ENCODE measurements at regions not wholly inside any gene's neighbourhood (a gene's known extent, or its start where the extent isn't known, plus 50 kb on each side); places are given as distances from the start of the nearest gene placed in this dataset.

DNA sequence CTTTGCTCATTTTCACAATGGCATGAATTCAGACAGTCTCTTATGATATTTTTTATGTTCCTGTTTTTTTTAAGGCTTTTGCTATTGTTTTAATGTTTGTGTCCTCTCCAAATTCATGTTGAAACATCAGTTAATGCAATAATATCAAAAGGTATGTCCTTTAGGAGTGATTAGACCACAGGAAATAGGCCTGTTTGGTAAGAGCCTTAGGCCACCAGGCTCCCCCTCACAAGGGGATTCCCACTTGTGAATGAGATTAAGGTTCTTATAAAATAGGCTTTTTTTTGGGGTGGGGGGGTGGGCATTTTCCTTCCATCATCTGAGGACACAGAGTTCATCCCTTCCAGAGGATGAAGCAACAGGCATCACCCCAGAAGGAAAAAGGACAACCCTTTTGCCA, 2074.2 kb upstream of the C9orf72 start:
- no peak for TF ChIP-seq POLR2A (conservative IDR thresholded peaks at IDR 0.05)
- TF ChIP-seq, protein P1, sequence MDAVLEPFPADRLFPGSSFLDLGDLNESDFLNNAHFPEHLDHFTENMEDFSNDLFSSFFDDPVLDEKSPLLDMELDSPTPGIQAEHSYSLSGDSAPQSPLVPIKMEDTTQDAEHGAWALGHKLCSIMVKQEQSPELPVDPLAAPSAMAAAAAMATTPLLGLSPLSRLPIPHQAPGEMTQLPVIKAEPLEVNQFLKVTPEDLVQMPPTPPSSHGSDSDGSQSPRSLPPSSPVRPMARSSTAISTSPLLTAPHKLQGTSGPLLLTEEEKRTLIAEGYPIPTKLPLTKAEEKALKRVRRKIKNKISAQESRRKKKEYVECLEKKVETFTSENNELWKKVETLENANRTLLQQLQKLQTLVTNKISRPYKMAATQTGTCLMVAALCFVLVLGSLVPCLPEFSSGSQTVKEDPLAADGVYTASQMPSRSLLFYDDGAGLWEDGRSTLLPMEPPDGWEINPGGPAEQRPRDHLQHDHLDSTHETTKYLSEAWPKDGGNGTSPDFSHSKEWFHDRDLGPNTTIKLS (IDR thresholded peaks at IDR 0.05; ENCODE audit: borderline replicate concordance, low read depth) = no peak
- no peak for TF ChIP-seq CBX5 (IDR thresholded peaks at IDR 0.05; ENCODE audit: borderline replicate concordance, low read depth)
- TF ChIP-seq, protein P2, sequence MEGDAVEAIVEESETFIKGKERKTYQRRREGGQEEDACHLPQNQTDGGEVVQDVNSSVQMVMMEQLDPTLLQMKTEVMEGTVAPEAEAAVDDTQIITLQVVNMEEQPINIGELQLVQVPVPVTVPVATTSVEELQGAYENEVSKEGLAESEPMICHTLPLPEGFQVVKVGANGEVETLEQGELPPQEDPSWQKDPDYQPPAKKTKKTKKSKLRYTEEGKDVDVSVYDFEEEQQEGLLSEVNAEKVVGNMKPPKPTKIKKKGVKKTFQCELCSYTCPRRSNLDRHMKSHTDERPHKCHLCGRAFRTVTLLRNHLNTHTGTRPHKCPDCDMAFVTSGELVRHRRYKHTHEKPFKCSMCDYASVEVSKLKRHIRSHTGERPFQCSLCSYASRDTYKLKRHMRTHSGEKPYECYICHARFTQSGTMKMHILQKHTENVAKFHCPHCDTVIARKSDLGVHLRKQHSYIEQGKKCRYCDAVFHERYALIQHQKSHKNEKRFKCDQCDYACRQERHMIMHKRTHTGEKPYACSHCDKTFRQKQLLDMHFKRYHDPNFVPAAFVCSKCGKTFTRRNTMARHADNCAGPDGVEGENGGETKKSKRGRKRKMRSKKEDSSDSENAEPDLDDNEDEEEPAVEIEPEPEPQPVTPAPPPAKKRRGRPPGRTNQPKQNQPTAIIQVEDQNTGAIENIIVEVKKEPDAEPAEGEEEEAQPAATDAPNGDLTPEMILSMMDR (IDR thresholded peaks at IDR 0.05 in 2 of 3, conservative IDR thresholded peaks at IDR 0.05 in 1 of 3; ENCODE audit: insufficient read depth in 2 of 3, low read depth in 1 of 3, low read length in 3 of 3) = no peak
- TF ChIP-seq ZNF134 (CRISPR knock-in tag; conservative IDR thresholded peaks at IDR 0.05) = no peak
- TF ChIP-seq NR2C2 (CRISPR knock-in tag; IDR thresholded peaks at IDR 0.05) = no peak
- TF ChIP-seq NR2C2 (tag; IDR thresholded peaks at IDR 0.05) = no peak
- no peak for TF ChIP-seq KLF6 (CRISPR knock-in tag; IDR thresholded peaks at IDR 0.05; ENCODE audit: borderline replicate concordance)
- TF ChIP-seq ETV5 (CRISPR knock-in tag; IDR thresholded peaks at IDR 0.05; ENCODE audit: low read depth) = no peak
- no peak for TF ChIP-seq EP400 (IDR thresholded peaks at IDR 0.05)
- TF ChIP-seq, protein P3, sequence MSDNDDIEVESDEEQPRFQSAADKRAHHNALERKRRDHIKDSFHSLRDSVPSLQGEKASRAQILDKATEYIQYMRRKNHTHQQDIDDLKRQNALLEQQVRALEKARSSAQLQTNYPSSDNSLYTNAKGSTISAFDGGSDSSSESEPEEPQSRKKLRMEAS (CRISPR knock-in tag; IDR thresholded peaks at IDR 0.05) = no peak
- TF ChIP-seq TBP (optimal IDR thresholded peaks at IDR 0.05; ENCODE audit: low read depth, low read length) = no peak
- TF ChIP-seq, protein P4, sequence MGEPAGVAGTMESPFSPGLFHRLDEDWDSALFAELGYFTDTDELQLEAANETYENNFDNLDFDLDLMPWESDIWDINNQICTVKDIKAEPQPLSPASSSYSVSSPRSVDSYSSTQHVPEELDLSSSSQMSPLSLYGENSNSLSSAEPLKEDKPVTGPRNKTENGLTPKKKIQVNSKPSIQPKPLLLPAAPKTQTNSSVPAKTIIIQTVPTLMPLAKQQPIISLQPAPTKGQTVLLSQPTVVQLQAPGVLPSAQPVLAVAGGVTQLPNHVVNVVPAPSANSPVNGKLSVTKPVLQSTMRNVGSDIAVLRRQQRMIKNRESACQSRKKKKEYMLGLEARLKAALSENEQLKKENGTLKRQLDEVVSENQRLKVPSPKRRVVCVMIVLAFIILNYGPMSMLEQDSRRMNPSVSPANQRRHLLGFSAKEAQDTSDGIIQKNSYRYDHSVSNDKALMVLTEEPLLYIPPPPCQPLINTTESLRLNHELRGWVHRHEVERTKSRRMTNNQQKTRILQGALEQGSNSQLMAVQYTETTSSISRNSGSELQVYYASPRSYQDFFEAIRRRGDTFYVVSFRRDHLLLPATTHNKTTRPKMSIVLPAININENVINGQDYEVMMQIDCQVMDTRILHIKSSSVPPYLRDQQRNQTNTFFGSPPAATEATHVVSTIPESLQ (CRISPR knock-in tag; IDR thresholded peaks at IDR 0.05) = no peak
- TF ChIP-seq MEF2A (IDR thresholded peaks at IDR 0.05; ENCODE audit: control insufficient read depth, low read depth, low read length) = no peak
- no peak for TF ChIP-seq RB1 (IDR thresholded peaks at IDR 0.05; ENCODE audit: low read depth)

Data from K562 (cell line).